ENCODE measurements at regions not wholly inside any gene's neighbourhood (a gene's known extent, or its start where the extent isn't known, plus 50 kb on each side); places are given as distances from the start of the nearest gene placed in this dataset.

DNA sequence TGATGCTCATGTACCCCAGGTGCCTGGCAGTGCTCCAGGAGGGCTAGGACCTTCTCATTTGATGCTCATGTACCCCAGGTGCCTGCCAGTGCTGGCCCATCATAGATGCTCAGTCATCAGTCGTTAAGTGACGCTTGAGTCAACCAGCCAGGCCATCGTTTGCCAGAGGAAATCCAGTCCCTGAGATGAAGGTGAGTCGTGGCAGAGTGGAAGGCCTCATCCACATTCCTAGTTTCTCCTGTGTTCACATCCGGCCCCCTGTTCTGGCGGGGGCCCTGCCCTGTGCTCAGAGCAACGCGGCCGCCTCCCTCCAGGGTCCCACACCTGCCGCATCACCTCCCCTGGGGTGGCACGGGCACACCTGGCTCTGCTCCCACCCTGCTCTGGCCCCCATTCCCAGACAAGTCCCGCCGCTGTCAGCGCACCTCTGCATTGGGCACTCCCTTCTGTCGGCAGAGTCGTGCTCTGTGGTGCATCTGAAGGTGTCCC, 279.9 kb downstream of the BRD1 start:
- no peak for DNase-seq (ENCODE audit: low spot score)

DNA sequence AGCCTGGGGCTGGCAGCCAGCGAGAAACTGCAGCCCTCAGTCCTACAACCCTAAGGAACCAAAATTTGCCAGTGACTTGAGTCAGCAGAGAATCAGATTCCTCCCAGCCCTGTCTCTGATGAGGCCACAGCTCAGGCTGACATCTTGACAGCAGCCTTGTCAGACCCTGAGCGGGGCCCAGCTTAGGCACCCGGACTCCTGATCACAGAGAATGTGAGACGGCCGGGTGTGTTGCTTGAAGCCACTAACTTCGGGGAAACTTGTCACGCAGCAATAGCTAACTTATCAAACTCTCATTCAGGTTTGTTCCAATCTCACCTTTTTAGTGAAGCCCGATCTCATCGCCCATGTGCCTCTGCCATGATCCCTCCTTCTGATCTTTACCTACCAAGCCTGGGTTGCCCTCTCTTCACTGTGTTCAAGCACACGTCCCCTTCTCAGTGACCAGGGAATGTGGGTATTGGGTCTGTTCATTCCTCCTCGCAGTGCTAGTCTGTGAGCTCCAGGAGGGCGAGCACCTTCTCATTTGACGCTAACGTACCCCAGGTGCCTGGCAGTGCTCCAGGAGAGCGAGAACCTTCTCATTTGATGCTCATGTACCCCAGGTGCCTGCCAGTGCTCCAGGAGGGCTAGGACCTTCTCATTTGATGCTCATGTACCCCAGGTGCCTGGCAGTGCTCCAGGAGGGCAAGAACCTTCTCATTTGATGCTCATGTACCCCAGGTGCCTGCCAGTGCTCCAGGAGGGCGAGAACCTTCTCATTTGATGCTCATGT, 280.7 kb downstream of the BRD1 start:
- DNase-seq (ENCODE audit: low spot score) = no peak

DNA sequence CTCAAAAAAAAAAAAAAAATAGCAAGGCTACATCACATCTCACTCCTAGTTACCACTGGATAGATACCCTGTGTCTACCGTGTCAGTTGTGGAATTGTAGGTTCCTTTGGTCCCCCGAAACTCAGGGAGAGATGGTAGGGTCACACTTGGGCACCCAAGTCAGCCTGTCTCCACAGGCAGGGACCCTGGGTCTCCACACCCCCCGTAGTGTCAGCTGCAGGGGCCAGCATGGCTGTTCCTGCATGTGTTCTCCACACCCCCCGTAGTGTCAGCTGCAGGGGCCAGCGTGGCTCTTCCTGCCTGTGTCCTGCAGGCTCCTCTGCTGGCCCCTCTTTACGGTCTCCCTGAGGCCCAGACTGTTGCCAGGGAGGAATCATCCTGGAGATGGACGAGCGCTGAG, 282.1 kb downstream of the BRD1 start:
- DNase-seq (ENCODE audit: low spot score) = no peak

DNA sequence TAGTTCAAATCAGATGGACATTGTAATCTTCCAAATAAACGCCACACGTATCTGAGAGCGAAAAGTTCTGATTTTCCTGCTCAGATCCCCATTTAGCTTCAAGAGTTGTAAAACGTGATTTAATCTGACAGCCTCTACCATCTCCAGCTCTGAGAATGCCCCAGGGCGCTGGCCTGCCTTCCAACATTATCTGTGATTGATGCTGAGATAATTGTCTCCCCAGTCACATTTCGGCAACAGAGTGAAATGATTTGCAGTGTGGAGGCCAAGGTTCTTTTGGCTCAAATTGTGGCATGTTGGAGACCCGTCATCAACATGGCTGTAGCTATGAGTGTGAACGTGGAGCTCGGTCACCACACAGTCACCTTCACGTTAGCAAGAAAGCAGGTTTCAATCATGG, 283.4 kb downstream of the BRD1 start:
- no peak for DNase-seq (ENCODE audit: low spot score)

DNA sequence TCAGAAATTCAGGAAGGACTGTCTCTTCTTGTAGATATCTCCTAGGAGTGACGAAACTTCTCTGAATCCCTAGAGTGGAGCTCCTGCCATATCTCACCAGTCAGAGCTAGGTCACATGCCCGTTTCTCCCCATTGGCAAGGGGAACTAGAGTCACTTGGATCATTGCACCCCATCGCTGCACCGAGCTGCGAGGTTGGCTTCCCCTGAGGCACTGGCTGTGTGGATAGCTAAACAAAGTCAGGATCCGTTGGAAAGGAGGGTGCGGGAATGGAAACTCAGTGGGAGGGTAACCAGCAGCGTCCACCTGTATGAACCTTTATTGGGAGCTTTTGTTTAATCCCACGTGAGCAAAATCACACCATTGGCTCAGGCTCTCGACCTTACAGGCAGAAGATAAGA, 283.8 kb downstream of the BRD1 start:
- no peak for DNase-seq (ENCODE audit: low spot score)

DNA sequence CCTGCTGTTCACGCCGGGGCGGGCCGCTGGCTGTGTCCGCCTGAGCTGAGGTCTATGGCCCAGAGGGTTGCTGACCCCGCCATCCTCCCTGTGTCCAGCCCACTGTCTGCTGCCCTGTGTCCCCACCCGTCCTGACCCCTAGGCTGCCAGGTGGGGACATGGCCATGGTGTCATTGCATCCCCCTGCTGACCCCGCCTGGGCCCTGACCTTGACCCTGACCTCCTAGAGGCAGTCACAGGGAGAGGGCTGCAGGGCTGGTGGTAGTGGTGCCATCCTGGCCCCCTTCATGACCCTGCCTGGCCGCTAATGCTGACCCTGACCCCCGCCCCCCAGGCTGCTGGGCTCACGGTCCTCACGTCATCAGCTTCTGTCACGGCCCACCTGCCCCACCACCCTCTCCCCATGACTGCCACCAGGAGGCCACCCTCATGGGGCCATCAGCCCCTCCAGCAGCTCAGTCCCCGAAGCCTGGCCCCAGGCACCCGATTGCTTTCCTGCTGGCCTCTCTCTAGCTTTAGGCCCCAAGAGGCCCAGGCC, 285.9 kb downstream of the BRD1 start:
- DNase-seq (ENCODE audit: low spot score) = no peak

DNA sequence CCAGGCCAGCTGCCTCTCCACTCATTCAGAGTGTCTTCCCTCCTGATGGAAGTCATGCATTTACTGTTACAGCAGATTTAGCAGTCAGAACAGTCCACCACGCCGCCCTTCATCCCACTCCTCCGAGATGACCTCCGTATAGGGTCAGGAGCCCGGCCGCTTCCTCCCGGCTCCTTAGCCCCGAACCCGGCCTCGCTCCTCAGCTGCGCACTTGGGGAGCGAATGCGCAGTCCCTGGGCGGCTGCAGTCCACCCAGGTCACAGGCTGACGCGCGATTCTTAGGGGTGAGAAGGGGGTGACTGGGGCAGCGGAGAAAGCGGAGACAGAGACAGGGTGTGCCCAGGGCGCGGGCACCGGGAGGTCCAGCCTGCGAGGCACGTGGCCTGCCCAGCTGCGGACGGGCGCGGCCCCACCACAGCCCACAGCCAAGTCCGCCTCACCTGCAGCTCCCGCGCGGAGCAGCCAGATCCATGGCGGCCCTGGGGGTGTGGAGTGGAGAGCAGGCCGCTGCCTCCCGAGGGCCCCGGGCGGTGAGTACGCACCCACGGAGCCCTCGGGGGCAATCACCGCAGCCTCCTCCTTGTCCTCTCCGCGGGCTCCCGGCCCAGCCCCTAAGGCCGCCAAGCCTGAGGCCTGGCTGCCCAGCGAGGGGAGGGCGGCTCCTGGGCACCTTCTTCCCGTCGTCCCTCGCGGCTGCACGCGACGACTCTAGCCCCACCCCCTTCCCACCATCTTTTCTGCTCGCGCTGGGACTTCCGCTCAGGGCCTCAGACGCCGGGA, 286.6 kb downstream of the BRD1 start:
- DNase-seq (ENCODE audit: low spot score) = no peak

DNA sequence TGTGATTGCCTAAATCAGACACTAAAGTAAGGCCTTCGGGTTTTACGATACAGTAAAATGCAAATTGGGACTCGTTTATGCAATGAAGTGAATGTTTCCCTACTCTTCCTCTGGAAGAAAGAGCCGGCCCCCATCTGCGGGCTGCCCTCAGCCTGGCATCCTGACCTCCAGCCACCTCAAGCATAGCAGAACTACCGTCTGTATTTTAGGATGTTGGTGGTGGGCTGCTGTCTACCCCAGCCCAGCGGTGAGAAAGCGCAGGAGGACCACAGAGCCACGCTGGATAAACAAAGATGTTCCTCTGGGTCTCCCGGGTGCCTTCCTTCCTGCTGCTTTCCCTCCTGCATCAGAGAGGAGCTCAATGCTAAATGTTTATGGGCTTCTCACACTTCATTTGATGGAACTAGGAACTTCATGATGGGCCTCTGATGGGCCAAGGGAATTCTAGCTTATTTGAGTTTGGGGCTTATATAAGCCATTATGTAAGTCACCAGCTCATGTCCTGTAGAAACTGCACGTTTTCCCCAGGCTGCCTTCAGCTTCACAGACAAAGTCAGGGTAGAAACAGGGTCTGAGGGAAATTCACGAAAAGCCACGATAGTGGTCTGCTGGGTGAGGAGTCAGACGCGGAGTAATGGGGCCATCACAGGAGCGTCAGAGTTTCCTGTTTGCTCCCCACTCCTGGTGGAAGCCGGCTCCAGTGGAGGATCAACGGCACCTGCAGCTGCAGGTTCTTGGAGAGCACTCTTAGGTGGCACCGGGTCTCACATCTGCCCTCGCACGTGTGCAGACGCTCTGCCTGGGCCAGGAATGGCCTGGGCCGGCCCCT, 287.4 kb downstream of the BRD1 start:
- DNase-seq (ENCODE audit: low spot score) = no peak

DNA sequence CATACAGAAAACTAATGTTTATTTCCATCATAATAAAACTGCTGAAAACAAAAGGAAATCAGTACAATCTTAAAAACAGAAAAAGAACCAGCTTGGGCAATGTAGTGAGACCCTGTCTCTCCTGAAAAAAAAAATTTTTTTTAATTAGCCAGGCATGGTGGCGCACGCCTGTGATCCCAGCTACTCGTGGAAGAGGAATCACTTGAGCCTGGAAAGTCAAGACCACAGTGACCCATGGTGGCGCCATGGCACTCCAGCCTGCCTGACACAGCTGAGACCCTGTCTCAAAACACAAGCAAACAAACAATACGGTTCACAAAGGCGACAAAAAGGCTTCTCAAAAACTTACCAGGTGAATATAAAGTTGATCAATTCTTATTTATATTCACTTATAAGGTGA, 289.7 kb downstream of the BRD1 start:
- no peak for DNase-seq (ENCODE audit: low spot score)

GRCh38 chr22:49536571-49537131, 291.0 kb downstream of the BRD1 start:
- DNase-seq (ENCODE audit: low spot score) = no peak

- DNase-seq (ENCODE audit: low spot score) = no peak
Measured at GRCh38 chr22:49535527-49536125, 292.0 kb downstream of the BRD1 start.

DNA sequence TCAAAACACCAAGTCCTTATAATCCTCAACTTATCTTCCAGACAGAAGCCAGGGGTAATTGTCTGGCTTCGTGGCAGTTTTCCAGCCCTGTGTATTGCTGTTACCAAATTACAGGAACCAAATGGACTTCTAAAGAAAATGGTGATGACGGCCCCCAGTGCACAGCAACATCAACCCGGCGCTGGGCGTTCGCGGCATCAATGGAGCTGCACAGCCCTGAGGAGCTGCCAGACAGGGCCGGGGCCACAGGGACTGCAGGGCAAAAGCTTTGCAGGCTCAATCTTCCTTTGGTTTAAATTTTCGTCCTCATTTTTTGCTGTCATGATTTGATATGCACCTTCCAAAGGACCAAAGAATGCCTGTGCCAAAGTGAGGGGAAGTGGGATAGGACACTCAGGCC, 292.5 kb downstream of the BRD1 start:
- no peak for DNase-seq (ENCODE audit: low spot score)

DNA sequence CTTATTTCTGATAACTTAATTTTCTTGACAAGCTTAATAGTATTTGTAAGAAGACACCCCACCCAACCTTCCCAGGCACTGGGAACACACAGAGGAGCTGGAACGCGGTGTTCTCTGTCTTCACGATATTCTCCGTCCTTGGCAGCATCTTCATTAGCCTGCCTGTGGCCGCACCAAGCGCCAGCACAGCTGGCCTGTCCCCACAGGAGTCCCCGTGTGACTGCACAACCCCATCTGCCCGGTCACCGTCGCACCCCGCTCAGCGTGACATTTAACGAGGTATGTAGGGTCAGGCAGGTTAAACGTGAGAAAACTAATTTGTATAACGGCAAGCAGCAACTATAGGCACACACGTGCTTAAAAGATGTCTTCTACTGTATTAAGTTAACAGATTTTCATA, 293.3 kb downstream of the BRD1 start:
- no peak for DNase-seq (ENCODE audit: low spot score)

DNA sequence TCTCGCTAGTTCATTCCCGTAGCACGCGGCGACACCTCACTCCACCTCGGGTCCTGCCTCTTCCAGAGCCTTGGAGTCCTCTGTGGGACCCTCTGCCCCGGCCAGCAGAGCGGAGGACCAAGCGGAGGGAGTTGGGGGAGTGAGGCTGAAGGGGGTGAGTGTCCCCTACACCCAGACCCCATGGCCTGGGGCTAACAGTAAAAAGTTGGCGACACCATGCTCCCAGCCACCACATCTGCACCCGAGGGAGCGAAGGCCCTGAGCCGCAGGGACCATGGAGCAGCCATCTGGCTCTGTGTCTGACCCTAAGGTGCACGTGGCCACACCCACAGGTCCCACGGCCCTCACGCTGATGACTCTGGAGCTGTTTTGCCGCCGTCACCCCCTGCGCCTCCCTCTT, 293.8 kb downstream of the BRD1 start:
- no peak for DNase-seq (ENCODE audit: low spot score)

GRCh38 chr22:49532869-49533802, 294.5 kb downstream of the BRD1 start:
- DNase-seq (ENCODE audit: low spot score) = no peak

GRCh38 chr22:49531368-49531791, 296.3 kb downstream of the BRD1 start:
- DNase-seq (ENCODE audit: low spot score) = no peak

GRCh38 chr22:49530671-49531367, 296.9 kb downstream of the BRD1 start:
- no peak for DNase-seq (ENCODE audit: low spot score)

GRCh38 chr22:49528420-49528720, 299.3 kb downstream of the BRD1 start:
- no peak for DNase-seq (ENCODE audit: low spot score)

GRCh38 chr22:49527611-49528419, 299.9 kb downstream of the BRD1 start:
- DNase-seq (ENCODE audit: low spot score) = no peak
